H1 (cell line): ENCODE measurements at regions not wholly inside any gene's neighbourhood (a gene's known extent, or its start where the extent isn't known, plus 50 kb on each side); places are given as distances from the start of the nearest gene placed in this dataset.

ENCODE experiments used
- CHD2 ChIP-seq: IDR thresholded peaks from 2 replicates; pipeline ENCODE4 v1.6.1; 2012; ENCODE audit warnings: low read length, improper control_type of control experiment
- EP300 ChIP-seq, 2 experiments: IDR thresholded peaks; 1 replicate in 1 of 2; 2 replicates in 1 of 2; pipeline ENCODE4 v1.6.1; 2011 to 2012; ENCODE audit warnings: low read depth in 2 of 2, low read length in 2 of 2, mild to moderate bottlenecking in 2 of 2, borderline replicate concordance in 1 of 2, inconsistent platforms in 1 of 2, moderate library complexity in 1 of 2
- GTF2F1 ChIP-seq: IDR thresholded peaks from 2 replicates; pipeline ENCODE4 v1.6.1; 2012; ENCODE audit warnings: low read depth, low read length, improper control_type of control experiment, borderline replicate concordance
- POLR2A ChIP-seq, 2 experiments: IDR thresholded peaks; 1 replicate in 1 of 2; 2 replicates in 1 of 2; pipeline ENCODE4 v1.6.1; 2011; ENCODE audit warnings: low read depth in 2 of 2, low read length in 2 of 2, mild to moderate bottlenecking in 2 of 2; ENCODE audit errors: control extremely low read depth in 1 of 2
- POLR2AphosphoS5 ChIP-seq: IDR thresholded peaks from 2 replicates; pipeline ENCODE4 v1.6.1; 2011; ENCODE audit warnings: low read depth, low read length
- RNF2 ChIP-seq: fragments of 200-900, 300-1000 bp; sonication (generic); IDR thresholded peaks from 2 replicates; pipeline ENCODE4 v1.7.1; 2016; ENCODE audit warnings: borderline replicate concordance, low read depth, mild to moderate bottlenecking, antibody characterized with exemption, low read length; ENCODE audit not compliant: poor library complexity, severe bottlenecking; ENCODE audit errors: missing control alignments
- TBP ChIP-seq: IDR thresholded peaks from 2 replicates; pipeline ENCODE4 v1.6.1; 2011; ENCODE audit warnings: low read depth, low read length, improper control_type of control experiment
- TCF12 ChIP-seq: IDR thresholded peaks from 2 replicates; pipeline ENCODE4 v1.6.1; 2011; ENCODE audit warnings: low read depth, mild to moderate bottlenecking, low read length
- TF ChIP-seq, protein P1 (sequence below), 3 experiments: IDR thresholded peaks; 1 replicate in 2 of 3; 2 replicates in 1 of 3; pipeline versions ENCODE4 v1.5.1 to v1.6.1; 2011; ENCODE audit warnings: low read length in 3 of 3, mild to moderate bottlenecking in 3 of 3, inconsistent platforms in 2 of 3, low read depth in 1 of 3, moderate library complexity in 1 of 3; ENCODE audit not compliant: insufficient read depth in 1 of 3; ENCODE audit errors: control extremely low read depth in 1 of 3
- TF ChIP-seq, protein P2 (sequence below): IDR thresholded peaks from 2 replicates; pipeline ENCODE4 v1.6.1; 2012; ENCODE audit warnings: inconsistent platforms

DNA sequence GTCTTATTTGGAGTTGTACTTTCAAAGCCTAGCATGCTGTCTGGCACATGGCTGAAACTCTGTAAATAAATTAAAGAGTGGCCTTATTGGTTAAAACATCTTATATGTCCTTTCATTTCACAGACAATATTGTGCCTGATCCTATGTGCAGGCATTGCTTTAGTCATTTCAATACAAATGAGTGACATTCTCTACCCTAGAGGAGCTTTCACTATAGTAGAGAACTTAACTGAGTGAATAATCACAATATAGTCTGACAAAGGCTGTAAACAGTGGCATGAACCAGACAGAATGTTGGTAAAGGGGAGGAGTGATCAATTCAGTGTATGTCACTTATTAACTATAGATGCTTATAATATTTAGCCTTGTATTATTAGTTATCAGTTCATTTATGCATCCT lies 481.8 kb downstream of the TFAP2B start:
- TF ChIP-seq POLR2A (IDR thresholded peaks at IDR 0.05; ENCODE audit: control extremely low read depth in 1 of 2, low read depth in 2 of 2, low read length in 2 of 2): no peak
- TF ChIP-seq, protein P1, sequence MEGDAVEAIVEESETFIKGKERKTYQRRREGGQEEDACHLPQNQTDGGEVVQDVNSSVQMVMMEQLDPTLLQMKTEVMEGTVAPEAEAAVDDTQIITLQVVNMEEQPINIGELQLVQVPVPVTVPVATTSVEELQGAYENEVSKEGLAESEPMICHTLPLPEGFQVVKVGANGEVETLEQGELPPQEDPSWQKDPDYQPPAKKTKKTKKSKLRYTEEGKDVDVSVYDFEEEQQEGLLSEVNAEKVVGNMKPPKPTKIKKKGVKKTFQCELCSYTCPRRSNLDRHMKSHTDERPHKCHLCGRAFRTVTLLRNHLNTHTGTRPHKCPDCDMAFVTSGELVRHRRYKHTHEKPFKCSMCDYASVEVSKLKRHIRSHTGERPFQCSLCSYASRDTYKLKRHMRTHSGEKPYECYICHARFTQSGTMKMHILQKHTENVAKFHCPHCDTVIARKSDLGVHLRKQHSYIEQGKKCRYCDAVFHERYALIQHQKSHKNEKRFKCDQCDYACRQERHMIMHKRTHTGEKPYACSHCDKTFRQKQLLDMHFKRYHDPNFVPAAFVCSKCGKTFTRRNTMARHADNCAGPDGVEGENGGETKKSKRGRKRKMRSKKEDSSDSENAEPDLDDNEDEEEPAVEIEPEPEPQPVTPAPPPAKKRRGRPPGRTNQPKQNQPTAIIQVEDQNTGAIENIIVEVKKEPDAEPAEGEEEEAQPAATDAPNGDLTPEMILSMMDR (IDR thresholded peaks at IDR 0.05; ENCODE audit: control extremely low read depth in 1 of 3, insufficient read depth in 1 of 3, low read depth in 1 of 3, low read length in 3 of 3): no peak
- no peak for TF ChIP-seq TCF12
- TF ChIP-seq CHD2: no peak
- TF ChIP-seq TBP: no peak
- no peak for TF ChIP-seq GTF2F1
- TF ChIP-seq, protein P2, sequence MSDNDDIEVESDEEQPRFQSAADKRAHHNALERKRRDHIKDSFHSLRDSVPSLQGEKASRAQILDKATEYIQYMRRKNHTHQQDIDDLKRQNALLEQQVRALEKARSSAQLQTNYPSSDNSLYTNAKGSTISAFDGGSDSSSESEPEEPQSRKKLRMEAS: no peak
- no peak for TF ChIP-seq RNF2
- TF ChIP-seq POLR2AphosphoS5: no peak
- no peak for TF ChIP-seq EP300 (IDR thresholded peaks at IDR 0.05; ENCODE audit: borderline replicate concordance in 1 of 2, low read depth in 2 of 2, low read length in 2 of 2)
